Caco-2 (cell line): ENCODE measurements at regions not wholly inside any gene's neighbourhood (a gene's known extent, or its start where the extent isn't known, plus 50 kb on each side); places are given as distances from the start of the nearest gene placed in this dataset.

ENCODE experiments used
- BruUV-seq: library from RNA; stranded (reverse); fragments of 400-500 nt; replicated peaks from 2 replicates; lab custom pipeline; 2021; lab: Mats Ljungman, UMichigan
- CTCF ChIA-PET: fragments of 300-600 bp; sonication (Branson Sonifier 250); formaldehyde crosslinking; loops from one replicate; lab custom pipeline; 2022; ENCODE audit warnings: antibody characterized with exemption; lab: Charles Lee
- POLR2A ChIA-PET: fragments of 300-600 bp; sonication (Branson Sonifier 250); formaldehyde crosslinking; loops from one replicate; lab custom pipeline; 2022; ENCODE audit warnings: antibody characterized with exemption; lab: Charles Lee
- DNase-seq, 2 experiments: peaks; one replicate each; pipeline versions ENCODE4 v3.0.0 to v3.0.0-alpha.2; 2020 to 2022
- H3K27me3 ChIP-seq: replicated peaks from 2 replicates; pipeline ENCODE4 v1.6.0; 2011; ENCODE audit warnings: low read length; ENCODE audit not compliant: control insufficient read depth, insufficient read depth
- H3K36me3 ChIP-seq: 2 replicates; pipeline ENCODE4 v1.5.1; 2011; ENCODE audit warnings: low read length; ENCODE audit not compliant: control insufficient read depth, insufficient read depth
- H3K4me1 ChIP-seq: fragments of 250-450 bp; sonication (Bioruptor Pico); 2 replicates; pipeline ENCODE4 v1.5.1; 2020; ENCODE audit warnings: mild to moderate bottlenecking
- H3K4me3 ChIP-seq: 2 replicates; pipeline ENCODE4 v1.5.1; 2011; ENCODE audit warnings: low read depth, mild to moderate bottlenecking, control low read depth, low read length
- H3K9me3 ChIP-seq: fragments of 250-450 bp; sonication (Bioruptor Pico); 2 replicates; pipeline ENCODE4 v1.5.1; 2020; ENCODE audit warnings: mild to moderate bottlenecking, moderate library complexity
- H3K27ac Mint-ChIP-seq: one replicate; pipeline ENCODE4 v1.8.0; 2022; ENCODE audit warnings: mixed read lengths; ENCODE audit not compliant: unreplicated experiment
- H3K27me3 Mint-ChIP-seq: one replicate; pipeline ENCODE4 v1.8.0; 2022; ENCODE audit warnings: mixed read lengths; ENCODE audit not compliant: insufficient read depth, unreplicated experiment
- H3K36me3 Mint-ChIP-seq: one replicate; pipeline ENCODE4 v1.8.0; 2022; ENCODE audit warnings: mild to moderate bottlenecking, mixed read lengths; ENCODE audit not compliant: insufficient read depth, unreplicated experiment
- H3K4me1 Mint-ChIP-seq: one replicate; pipeline ENCODE4 v1.8.0; 2022; ENCODE audit warnings: low read depth, mixed read lengths; ENCODE audit not compliant: unreplicated experiment
- H3K4me3 Mint-ChIP-seq: one replicate; pipeline ENCODE4 v1.8.0; 2022; ENCODE audit warnings: mild to moderate bottlenecking, moderate library complexity, mixed read lengths; ENCODE audit not compliant: unreplicated experiment
- H3K9me3 Mint-ChIP-seq: one replicate; pipeline ENCODE4 v1.8.0; 2022; ENCODE audit warnings: mixed read lengths; ENCODE audit not compliant: unreplicated experiment
- CTCF ChIP-seq, 2 experiments: fragments of 200-600 bp in 1 of 2; IDR thresholded peaks; 1 replicate in 1 of 2; 2 replicates in 1 of 2; pipeline versions ENCODE4 v1.5.1 to v1.8.0; 2011 to 2022; ENCODE audit warnings: antibody characterized with exemption in 1 of 2, control low read depth in 1 of 2, inconsistent platforms in 1 of 2, low read depth in 1 of 2, low read length in 1 of 2, mild to moderate bottlenecking in 1 of 2, moderate library complexity in 1 of 2; ENCODE audit not compliant: insufficient read depth in 1 of 2, severe bottlenecking in 1 of 2, unreplicated experiment in 1 of 2
- intact Hi-C: fragments of 100-400 bp; cut with micrococcal nuclease; formaldehyde crosslinking; loops from one replicate; pipeline ENCODE4 v1.10.0; 2022; ENCODE audit not compliant: unreplicated experiment

- Mint-ChIP-seq H3K36me3 (no peaks in the 10 kb centered on the region), H3K9me3 (no peaks in the 10 kb centered on the region), H3K27ac (no peak overlapping the region), H3K4me1 (no peaks in the 10 kb centered on the region), H3K4me3 (no peak overlapping the region), H3K27me3 (peaks cover 15% of the 10 kb centered on the region)
- no peak overlapping the region for H3K4me3 ChIP-seq
- DNase-seq, result no peak
- no peaks in the 10 kb centered on the region for H3K4me1 ChIP-seq
- no TSS peak for BruUV-seq
- no peaks in the 10 kb centered on the region for H3K27me3 ChIP-seq
- POLR2A ChIA-PET, result no interaction called here
- H3K36me3 ChIP-seq, result no peaks in the 10 kb centered on the region
- no peaks in the 10 kb centered on the region for H3K9me3 ChIP-seq
- intact Hi-C loops, result no loop called here
- CTCF ChIA-PET, result no interaction called here
- no peak for TF ChIP-seq CTCF (IDR thresholded peaks at IDR 0.05; ENCODE audit: insufficient read depth in 1 of 2, low read depth in 1 of 2, low read length in 1 of 2, severe bottlenecking in 1 of 2, unreplicated experiment in 1 of 2)
Measured at GRCh38 chr9:14383294-14383693, 69.4 kb upstream of the NFIB start.

- DNase-seq, result no peak
- no peak overlapping the region for H3K4me3 Mint-ChIP-seq
- Histone ChIP-seq H3K4me1 (no peaks in the 10 kb centered on the region), H3K36me3 (no peaks in the 10 kb centered on the region), H3K27me3 (no peaks in the 10 kb centered on the region), H3K9me3 (no peaks in the 10 kb centered on the region), H3K4me3 (no peak overlapping the region)
- H3K9me3 Mint-ChIP-seq, result no peaks in the 10 kb centered on the region
- H3K36me3 Mint-ChIP-seq, result no peaks in the 10 kb centered on the region
- intact Hi-C loops, result no loop called here
- ChIA-PET CTCF (no interaction called here), POLR2A (no interaction called here)
- no TSS peak for BruUV-seq
- peaks cover 15% of the 10 kb centered on the region for H3K27me3 Mint-ChIP-seq
- H3K4me1 Mint-ChIP-seq, result no peaks in the 10 kb centered on the region
- no peak overlapping the region for H3K27ac Mint-ChIP-seq
- no peak for TF ChIP-seq CTCF (IDR thresholded peaks at IDR 0.05; ENCODE audit: insufficient read depth in 1 of 2, low read depth in 1 of 2, low read length in 1 of 2, severe bottlenecking in 1 of 2, unreplicated experiment in 1 of 2)
Measured at GRCh38 chr9:14380061-14380836, 66.3 kb upstream of the NFIB start.

- no peaks in the 10 kb centered on the region for H3K9me3 ChIP-seq
- Mint-ChIP-seq H3K4me3 (no peak overlapping the region), H3K4me1 (no peaks in the 10 kb centered on the region), H3K36me3 (no peaks in the 10 kb centered on the region), H3K27ac (no peak overlapping the region), H3K27me3 (peaks cover 9% of the 10 kb centered on the region), H3K9me3 (no peaks in the 10 kb centered on the region)
- H3K27me3 ChIP-seq, result no peaks in the 10 kb centered on the region
- no peak for TF ChIP-seq CTCF (IDR thresholded peaks at IDR 0.05; ENCODE audit: insufficient read depth in 1 of 2, low read depth in 1 of 2, low read length in 1 of 2, severe bottlenecking in 1 of 2, unreplicated experiment in 1 of 2)
- H3K4me3 ChIP-seq, result no peak overlapping the region
- ChIA-PET POLR2A (no interaction called here), CTCF (no interaction called here)
- DNase-seq, result no peak
- intact Hi-C loops, result no loop called here
- no TSS peak for BruUV-seq
- H3K4me1 ChIP-seq, result no peaks in the 10 kb centered on the region
- H3K36me3 ChIP-seq, result no peaks in the 10 kb centered on the region
Measured at GRCh38 chr9:14379280-14379679, 65.3 kb upstream of the NFIB start.
